Loucy (cell line): ENCODE measurements at regions not wholly inside any gene's neighbourhood (a gene's known extent, or its start where the extent isn't known, plus 50 kb on each side); places are given as distances from the start of the nearest gene placed in this dataset.

Source experiments
- EZH2phosphoT487 ChIP-seq: fragments of 200-600 bp; IDR thresholded peaks from 2 replicates; pipeline ENCODE4 v1.6.1; 2018; ENCODE audit warnings: antibody characterized with exemption, mild to moderate bottlenecking, moderate library complexity, borderline replicate concordance
- TF ChIP-seq, protein P1 (sequence below): fragments of 200-600 bp; sonication (generic); conservative IDR thresholded peaks from 2 replicates; pipeline ENCODE4 v1.5.1; 2014; ENCODE audit warnings: mild to moderate bottlenecking, antibody characterized with exemption, low read length

- TF ChIP-seq, protein P1, sequence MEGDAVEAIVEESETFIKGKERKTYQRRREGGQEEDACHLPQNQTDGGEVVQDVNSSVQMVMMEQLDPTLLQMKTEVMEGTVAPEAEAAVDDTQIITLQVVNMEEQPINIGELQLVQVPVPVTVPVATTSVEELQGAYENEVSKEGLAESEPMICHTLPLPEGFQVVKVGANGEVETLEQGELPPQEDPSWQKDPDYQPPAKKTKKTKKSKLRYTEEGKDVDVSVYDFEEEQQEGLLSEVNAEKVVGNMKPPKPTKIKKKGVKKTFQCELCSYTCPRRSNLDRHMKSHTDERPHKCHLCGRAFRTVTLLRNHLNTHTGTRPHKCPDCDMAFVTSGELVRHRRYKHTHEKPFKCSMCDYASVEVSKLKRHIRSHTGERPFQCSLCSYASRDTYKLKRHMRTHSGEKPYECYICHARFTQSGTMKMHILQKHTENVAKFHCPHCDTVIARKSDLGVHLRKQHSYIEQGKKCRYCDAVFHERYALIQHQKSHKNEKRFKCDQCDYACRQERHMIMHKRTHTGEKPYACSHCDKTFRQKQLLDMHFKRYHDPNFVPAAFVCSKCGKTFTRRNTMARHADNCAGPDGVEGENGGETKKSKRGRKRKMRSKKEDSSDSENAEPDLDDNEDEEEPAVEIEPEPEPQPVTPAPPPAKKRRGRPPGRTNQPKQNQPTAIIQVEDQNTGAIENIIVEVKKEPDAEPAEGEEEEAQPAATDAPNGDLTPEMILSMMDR = no peak
- TF ChIP-seq EZH2phosphoT487 = no peak
Measured at GRCh38 chr18:76167845-76168621, 327.0 kb downstream of the ZNF516 start.
